Activated CD4-positive, alpha-beta T cell treated with anti-CD3 and anti-CD28 coated beads, Interleukin-2, Interleukin-6, amounts not matched to agents 100 ng/mL and 50 ng/mL, durations not matched to agents 16 hours and 8 hours (primary cell): ENCODE measurements at regions not wholly inside any gene's neighbourhood (a gene's known extent, or its start where the extent isn't known, plus 50 kb on each side); places are given as distances from the start of the nearest gene placed in this dataset.

Experiments
- DNase-seq: peaks from one replicate; pipeline ENCODE4 v3.0.0-alpha.2; 2020

GRCh38 chr2:120617055-120617454, 118.6 kb upstream of the GLI2 start:
- no peak for DNase-seq

DNA sequence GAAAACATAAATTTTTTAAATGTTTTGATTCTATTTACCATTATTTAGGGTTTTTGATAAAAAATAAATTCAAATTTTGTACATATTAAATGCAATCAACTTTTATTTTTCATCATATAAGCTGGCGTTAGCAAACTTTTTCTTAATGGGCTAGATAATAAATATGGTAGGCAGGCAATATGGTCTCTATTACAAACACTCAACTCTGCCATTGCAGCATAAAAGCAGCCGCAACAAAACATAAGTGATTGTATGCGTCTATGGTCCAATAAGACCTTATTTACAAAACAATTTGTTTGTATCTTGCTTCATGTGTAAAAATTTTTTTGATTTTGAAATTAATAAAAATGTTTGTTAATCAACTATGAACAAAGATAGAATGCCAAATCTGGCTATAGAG, 116.8 kb upstream of the GLI2 start:
- no peak for DNase-seq

GRCh38 chr2:120619579-120619978, 116.1 kb upstream of the GLI2 start:
- no peak for DNase-seq

DNA sequence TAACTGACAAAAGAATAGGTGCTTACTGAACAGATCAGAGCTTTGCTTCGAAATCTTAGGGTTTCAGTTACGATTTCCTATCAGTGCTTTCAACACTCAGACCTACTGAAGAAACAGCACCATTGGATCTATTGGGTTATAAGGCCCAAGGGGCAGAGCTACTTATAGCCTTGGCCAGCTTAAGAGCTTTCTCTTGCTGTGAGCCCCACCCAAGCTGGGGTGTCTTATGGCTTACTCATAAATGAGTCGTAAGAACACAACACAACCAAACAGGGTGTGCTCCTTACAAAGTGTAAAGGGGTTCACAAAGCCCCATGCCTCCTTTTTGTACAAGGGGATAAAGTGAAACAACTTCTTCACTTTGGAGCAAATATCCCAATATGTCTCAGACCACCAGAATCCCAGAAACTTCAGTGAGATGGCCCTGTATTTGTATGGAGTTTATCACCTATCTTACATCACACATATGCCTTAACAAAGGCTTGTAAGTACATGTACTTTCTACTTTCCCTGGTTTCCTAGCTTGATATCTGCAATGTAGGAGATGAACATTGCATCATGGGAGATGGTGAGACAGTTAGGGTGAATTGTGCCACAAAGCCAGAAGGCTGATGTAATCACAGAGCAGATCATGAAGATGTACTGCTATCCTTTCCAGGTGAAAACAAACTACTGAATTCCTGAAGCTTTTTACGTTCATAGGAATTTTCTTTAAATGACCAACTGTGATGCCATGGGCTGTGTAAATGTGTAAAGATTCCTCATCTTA, 115.5 kb upstream of the GLI2 start:
- DNase-seq = no peak

DNA sequence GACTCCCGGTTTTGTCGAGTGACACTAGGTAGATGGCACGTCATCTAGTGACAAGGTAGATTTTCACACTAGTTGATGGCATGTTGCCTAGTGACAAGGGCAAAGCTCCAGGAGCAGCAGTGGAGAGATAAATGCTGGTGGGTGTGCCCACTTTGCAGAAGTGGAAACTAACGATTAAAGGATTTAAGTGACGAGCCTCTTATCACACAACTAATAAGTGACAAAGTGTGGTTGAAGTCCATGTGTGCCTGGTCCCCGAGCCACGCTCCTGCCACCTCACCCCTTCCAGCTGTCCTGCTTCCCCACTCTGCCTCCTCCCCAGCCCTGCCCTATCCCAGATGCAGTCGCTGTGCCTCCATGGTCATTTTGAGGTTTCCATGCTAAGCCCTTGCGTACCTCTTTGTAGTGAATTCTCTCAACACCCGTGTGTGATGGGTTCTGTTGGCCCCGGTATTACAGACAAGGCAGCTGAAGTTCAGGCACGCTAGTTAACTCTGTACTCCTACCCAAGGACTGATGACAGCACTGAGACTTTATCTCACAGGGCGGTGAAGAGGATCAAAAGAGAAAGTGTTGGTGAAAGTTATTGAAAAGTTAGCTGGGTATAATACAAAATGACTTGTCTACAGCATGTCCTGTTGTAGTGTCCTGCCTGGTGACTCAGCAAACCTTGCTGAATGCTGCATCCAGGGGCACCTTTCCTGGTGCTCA, 113.4 kb upstream of the GLI2 start:
- no peak for DNase-seq

DNA sequence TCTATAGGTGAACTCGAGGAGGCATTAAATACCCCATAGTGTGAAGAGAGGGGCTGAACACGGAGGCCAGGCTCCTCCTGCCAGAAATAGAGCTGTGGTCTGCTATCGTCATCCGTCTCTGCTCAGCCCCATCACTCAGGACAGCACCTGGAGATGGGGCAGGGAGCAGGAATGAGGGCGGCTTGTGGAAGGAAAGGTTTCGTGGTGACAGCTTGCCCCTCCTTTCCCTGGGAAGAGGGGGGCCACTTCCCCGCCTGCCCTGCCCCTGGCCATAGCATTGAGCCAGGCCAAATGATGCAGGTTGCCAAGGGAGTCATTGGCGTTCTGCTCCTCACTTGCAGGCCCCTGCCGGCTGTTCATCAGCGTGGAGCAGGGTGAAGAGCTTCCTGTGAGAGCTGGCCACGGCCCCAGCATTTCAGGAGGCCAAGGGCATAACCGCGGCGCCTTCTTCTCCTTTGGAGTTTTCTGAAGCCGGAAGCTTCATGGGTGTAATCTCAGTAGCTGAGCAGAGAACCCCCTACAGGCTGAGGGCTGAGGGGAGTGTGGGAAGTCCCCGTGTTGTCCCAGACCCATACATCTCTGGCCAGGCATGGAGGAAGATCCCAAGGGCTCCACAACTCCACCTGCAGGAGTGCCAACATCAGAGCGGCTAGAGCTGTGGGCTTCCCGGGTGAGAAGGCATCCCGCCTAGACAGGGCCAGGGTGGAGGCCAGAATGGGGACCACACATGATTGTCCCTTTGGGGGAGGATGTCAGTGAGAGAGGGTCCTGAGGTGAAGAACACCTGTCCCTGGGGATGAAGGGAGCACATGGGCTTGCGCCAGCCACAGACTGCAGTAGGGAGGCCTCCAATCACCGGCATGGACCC, 112.5 kb upstream of the GLI2 start:
- no peak for DNase-seq

DNA sequence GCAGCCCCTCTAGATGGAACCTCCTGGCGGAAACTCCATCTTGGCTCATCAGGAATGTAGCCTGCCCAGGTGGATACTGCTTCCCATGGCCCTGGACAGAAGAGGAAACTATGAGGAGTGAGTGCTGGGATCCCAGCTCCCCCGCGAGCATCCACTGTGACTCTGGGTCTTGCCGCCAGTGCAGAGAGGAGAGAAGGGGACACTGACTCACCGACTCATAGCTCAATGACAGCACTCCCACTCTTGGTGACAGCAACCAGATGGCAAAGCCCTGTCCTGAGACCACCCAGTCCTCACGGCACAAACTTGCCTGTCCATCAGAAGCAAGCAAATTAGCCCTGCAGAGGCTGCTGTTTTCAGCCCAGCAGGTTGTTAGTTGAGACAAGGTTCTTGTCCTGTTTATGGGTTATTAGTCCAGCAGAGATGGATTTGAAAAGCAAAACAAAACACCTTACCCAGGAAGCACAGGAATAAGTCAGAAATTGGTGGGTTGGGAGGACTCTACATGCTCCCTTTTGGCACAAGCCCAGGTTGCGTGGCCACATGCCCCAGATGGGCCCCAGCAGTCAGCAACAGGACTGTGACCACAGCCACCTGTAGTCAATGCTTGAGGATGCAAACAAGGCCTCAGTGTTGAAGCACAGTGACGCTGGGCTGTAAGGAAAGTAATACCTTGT, 111.5 kb upstream of the GLI2 start:
- DNase-seq = no peak

DNA sequence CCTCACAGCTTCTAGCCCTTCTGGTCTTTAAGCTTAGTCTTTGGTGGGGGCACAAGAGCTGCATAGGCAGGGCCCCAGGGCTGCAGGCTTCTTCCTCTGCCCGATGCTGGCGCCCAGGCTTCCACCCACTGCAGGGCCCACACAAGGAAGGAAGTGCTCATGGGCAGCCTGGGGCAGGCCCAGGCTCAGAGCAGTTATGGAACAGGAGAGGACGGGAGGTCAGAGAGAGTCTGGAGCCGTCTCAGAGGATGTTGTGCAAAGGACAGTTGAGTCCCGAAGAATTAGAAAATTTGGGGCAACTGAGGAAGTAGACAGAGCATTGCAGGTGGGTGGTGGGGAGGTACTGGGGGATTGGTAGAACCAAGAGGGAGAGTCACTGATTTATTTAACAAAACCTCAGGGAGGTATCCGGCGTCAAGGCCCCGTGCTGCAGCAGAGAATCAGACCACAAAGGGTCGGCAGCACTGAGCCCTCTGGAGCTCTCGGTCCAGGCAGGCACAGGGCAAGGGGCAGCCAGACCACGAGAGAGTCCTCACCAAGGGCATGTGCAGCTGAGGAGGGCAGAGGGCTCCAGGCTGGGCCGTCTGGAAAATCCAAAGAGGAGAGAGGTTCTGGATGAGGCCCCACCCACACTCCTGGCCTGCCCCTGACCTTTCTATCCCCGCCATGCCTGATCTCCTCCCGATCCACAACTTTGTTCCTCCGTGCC, 110.8 kb upstream of the GLI2 start:
- no peak for DNase-seq

DNA sequence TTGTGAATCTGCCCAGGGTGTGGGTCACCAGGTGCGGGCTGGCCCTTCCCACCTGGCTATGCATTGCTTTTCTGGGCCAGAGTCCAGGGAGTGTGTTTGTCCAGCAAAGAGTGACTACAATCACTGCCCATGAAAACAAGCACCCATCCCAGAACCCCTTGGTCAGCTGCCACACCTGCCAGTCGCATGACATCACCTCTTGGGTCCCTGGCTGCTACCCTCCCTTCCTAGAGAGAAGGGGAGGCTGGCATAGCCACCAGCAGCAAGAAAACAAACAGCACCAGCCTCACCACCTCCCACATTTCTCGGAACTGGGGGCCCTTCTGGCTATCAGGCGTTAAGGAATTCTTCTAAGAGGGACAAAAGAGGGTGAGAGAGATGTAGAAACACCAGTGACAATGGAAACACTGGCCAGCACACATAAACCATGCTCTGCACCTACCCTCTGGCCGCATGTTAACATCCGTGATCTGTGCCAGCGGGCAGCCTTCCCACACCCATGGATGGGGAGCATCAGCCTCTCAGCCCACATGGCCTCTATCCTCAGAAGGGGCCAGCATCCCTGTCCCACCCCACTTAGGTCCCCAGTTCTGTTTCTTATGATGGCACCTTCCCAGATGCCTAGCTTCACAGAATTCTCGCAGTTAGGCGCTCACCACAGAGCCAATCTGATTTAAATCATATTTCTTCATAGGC, 109.7 kb upstream of the GLI2 start:
- DNase-seq = no peak

- no peak for DNase-seq
Observed at GRCh38 chr2:120626566-120626965, 109.1 kb upstream of the GLI2 start.

GRCh38 chr2:120628248-120628647, 107.4 kb upstream of the GLI2 start:
- DNase-seq = no peak

- DNase-seq = no peak
Observed at GRCh38 chr2:120629241-120629895, 106.3 kb upstream of the GLI2 start.

GRCh38 chr2:120630031-120630701, 105.5 kb upstream of the GLI2 start:
- DNase-seq = no peak

DNA sequence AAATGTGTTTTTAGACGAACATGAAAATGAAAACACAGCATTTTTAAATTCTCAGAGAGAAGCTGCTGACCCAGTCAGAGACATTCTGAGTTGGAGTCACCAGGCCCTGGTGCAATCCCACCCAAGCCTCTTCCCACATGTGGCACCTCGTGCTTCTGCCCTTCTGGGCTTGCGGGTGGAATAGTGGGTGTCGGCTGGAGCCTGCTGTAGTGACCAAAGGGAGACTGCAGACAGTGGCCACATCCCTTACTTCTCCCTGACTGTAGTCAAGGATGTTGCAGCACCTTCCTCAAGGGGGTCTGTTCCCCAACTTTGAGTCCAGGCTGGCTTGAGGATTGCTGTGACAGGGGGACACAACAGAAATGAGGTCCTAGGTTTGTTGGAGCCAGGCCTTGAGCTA, 104.4 kb upstream of the GLI2 start:
- DNase-seq = no peak

- no peak for DNase-seq
Observed at GRCh38 chr2:120631724-120632123, 103.9 kb upstream of the GLI2 start.

GRCh38 chr2:120632796-120633646, 102.6 kb upstream of the GLI2 start:
- DNase-seq = no peak

DNA sequence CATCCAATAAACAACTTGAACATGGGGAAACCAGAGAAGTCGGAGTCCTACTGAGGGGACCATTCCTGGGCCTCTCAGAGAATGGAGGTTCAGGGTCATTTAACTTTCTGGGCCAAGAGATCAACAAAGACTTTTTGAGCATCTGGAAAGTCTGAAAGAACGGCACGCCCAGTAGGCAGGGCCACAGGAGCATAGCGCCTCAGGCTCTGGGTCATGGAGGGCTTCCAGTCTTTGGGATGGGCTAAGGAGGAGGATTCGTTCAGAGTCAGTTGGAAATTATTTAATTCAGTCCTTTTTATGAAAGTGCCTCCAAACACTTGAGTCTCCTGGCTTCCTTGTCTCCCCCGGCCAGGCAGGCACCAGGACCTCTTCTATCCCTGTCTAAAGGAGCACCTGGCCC, 101.1 kb upstream of the GLI2 start:
- no peak for DNase-seq

DNA sequence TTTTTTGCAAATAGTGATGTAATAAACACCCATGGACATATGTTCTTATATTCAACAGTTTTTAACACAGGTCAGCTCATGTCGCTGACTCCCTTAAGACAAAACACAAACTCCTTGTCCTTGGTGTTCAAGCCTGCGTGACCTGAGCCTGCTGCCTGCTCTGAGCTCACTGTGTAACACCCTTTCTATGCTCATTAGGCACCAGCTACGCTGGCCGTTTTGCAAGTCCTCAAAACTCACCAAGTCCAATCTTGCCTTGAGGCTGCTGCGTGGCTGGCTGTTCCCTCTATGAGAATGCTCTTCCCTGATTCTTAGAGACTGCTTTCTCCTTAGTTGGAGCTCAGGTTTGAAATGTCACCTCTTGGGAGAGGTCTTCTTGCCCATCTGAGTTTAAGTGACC, 100.5 kb upstream of the GLI2 start:
- no peak for DNase-seq

- DNase-seq = no peak
Observed at GRCh38 chr2:120637847-120638246, 97.8 kb upstream of the GLI2 start.

DNA sequence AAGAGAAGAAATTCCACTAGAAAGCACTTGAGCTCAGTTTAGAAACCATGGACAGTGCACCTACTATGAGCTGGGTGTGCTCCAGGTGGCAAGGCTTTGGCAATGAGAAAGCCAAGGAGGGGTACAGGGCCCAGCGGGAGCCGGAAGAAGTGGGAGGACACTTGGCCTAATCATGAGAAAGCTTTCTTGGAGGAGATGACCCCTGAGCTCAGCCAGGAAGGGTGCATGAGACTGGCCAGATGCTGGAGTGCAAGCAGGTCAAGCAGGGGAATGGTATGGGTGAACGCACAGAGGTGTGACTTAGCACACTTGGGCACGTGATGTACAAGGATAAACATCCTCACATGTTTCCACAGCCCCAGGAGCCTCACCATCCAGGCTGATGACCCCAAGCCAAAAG, 97.2 kb upstream of the GLI2 start:
- no peak for DNase-seq
